Lung (tissue), 11 donors: ENCODE measurements at regions not wholly inside any gene's neighbourhood (a gene's known extent, or its start where the extent isn't known, plus 50 kb on each side); places are given as distances from the start of the nearest gene placed in this dataset.
"Not testable (repeated sequence)": the region's sequence is repeated elsewhere in the genome, so short reads cannot be mapped to it uniquely, and the experiment has no call there.

Experiments used
- ATAC-seq: fragments of 200-7000 bp; cut with Tn5 transposase; one replicate; pipeline ENCODE4 v1.9.1; 2020; ENCODE audit warnings: moderate number of reproducible peaks; ENCODE audit not compliant: insufficient read depth, low FRiP score
- DNase-seq, 3 donors: peaks; one replicate each; pipeline ENCODE4 v3.0.0-alpha.2; 2013 to 2017
- H3K27ac ChIP-seq, 2 donors: one replicate each; pipeline ENCODE4 v1.5.1; 2013; ENCODE audit warnings: mild to moderate bottlenecking in 2 of 2, moderate library complexity in 2 of 2, control low read depth in 1 of 2, inconsistent platforms in 1 of 2, low read depth in 1 of 2, low read length in 1 of 2
- H3K27me3 ChIP-seq, 3 donors: one replicate each; pipeline ENCODE4 v1.5.1; 2013; ENCODE audit warnings: low read length in 2 of 3; ENCODE audit not compliant: control insufficient read depth in 3 of 3, insufficient read depth in 3 of 3
- H3K36me3 ChIP-seq, 4 donors: one replicate each; pipeline ENCODE4 v1.5.1; 2013; ENCODE audit warnings: low read length in 4 of 4, mild to moderate bottlenecking in 1 of 4, moderate library complexity in 1 of 4; ENCODE audit not compliant: control insufficient read depth in 4 of 4, insufficient read depth in 4 of 4
- H3K4me1 ChIP-seq, 5 donors: one replicate each; pipeline ENCODE4 v1.5.1; 2013; ENCODE audit warnings: low read length in 5 of 5, mild to moderate bottlenecking in 2 of 5, moderate library complexity in 1 of 5; ENCODE audit not compliant: control insufficient read depth in 5 of 5, insufficient read depth in 5 of 5
- H3K4me3 ChIP-seq: one replicate; pipeline ENCODE4 v1.5.1; 2013; ENCODE audit warnings: mild to moderate bottlenecking, control low read depth, moderate library complexity
- H3K9ac ChIP-seq, 2 donors: one replicate each; pipeline ENCODE4 v1.5.1; 2013; ENCODE audit warnings: low read length in 2 of 2, control low read depth in 1 of 2; ENCODE audit not compliant: insufficient read depth in 1 of 2
- H3K9me3 ChIP-seq, 4 donors: one replicate each; pipeline ENCODE4 v1.5.1; 2013; ENCODE audit warnings: low read length in 3 of 4, mild to moderate bottlenecking in 1 of 4, moderate library complexity in 1 of 4; ENCODE audit not compliant: control insufficient read depth in 4 of 4, insufficient read depth in 3 of 4
- CTCF ChIP-seq: IDR thresholded peaks from 2 replicates; pipeline ENCODE4 v1.5.1; 2012; ENCODE audit warnings: mild to moderate bottlenecking; ENCODE audit errors: control extremely low read depth, extremely low read depth
- WGBS, 2 donors: extraction: QIAGEN DNeasy Blood & Tissue Kit; methylation state at CpG; one replicate each; pipeline ENCODE4 v1.1.7; 2013; 5-methylcytosine and 5-hydroxymethylcytosine counted together
- donor health status: control.
- donor health status: control.
- donor health status: Bipolar disorder and iron deficiency.
- donor health status: healthy.
- donor health status: DM: yes; HTN: yes; CAD: no.

DNA sequence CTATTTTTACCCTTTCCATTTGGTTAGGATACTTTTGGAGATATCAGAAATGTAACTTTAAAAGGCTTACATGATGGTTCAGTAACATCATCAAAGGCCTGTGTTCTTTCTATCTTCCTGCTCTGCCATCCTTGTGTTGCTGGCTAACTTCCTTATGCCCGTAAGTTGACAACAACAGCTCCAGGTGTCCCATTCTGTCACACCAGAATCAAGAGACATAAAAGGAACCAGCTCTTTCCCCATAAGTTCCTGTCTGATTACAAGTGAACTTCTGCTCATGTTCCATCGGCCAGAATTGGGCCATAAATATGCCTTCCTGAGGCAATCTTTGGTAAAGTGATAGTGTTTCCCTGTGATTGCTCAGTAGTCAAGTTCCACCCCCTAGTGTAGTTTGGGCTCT, 92.4 kb downstream of the FAM170A start:
- H3K4me3 ChIP-seq, result no peak overlapping the region
- no peaks in the 10 kb centered on the region for H3K36me3 ChIP-seq
- H3K27ac ChIP-seq, result no peak overlapping the region
- no peaks in the 10 kb centered on the region for H3K4me1 ChIP-seq
- DNase-seq (no peak), ATAC-seq (no peak)
- peaks cover 0 to 4% (median 3%) of the 10 kb centered on the region in 4 donors for H3K9me3 ChIP-seq
- no peak for TF ChIP-seq CTCF
- WGBS, 2 donors, result 48 to 54% methylated on average over 2 of the region's 2 CpGs
- no peaks in the 10 kb centered on the region for H3K27me3 ChIP-seq
- no peak overlapping the region for H3K9ac ChIP-seq

DNA sequence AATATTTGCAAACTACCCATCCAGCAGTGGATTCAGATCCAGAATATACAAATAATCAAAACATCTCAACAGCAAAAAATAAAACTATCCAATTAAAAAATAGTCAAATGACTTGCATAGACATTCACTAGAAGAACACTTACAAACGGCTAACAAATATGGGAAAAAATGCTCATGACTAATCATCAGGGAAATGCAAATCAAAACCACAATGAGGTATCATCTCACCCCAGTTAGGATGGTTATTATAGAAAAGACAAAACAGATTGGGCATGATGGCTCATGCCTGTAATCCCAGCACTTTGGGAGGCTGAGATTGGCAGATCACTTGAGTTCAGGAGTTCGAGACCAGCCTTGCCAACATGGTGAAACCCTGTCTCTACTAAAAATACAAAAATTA, 95.9 kb downstream of the FAM170A start:
- 81 to 88% methylated on average over 2 of the region's 2 CpGs for WGBS, 2 donors
- not testable (repeated sequence) for H3K27ac ChIP-seq, H3K4me1 ChIP-seq, DNase-seq, ATAC-seq, H3K36me3 ChIP-seq, H3K27me3 ChIP-seq, H3K9ac ChIP-seq, H3K9me3 ChIP-seq, H3K4me3 ChIP-seq

GRCh38 chr5:119726544-119726943, 97.2 kb downstream of the FAM170A start:
- H3K9ac ChIP-seq, result no peak overlapping the region
- no peaks in the 10 kb centered on the region for H3K36me3 ChIP-seq
- H3K4me1 ChIP-seq, result no peaks in the 10 kb centered on the region
- DNase-seq (no peak), ATAC-seq (no peak)
- peaks cover 0 to 4% (median 3%) of the 10 kb centered on the region in 4 donors for H3K9me3 ChIP-seq
- H3K27ac ChIP-seq, result no peak overlapping the region
- no peak overlapping the region for H3K4me3 ChIP-seq
- no peak for TF ChIP-seq CTCF
- H3K27me3 ChIP-seq, result no peaks in the 10 kb centered on the region

- no peak overlapping the region for H3K9ac ChIP-seq
- no peaks in the 10 kb centered on the region for H3K4me1 ChIP-seq
- no peak for DNase-seq
- no peak for TF ChIP-seq CTCF
- no peaks in the 10 kb centered on the region for H3K36me3 ChIP-seq
- H3K27ac ChIP-seq, result no peak overlapping the region
- no peaks in the 10 kb centered on the region for H3K27me3 ChIP-seq
- no peak overlapping the region for H3K4me3 ChIP-seq
- no peak for ATAC-seq
- 83 to 85% methylated on average over 2 of the region's 2 CpGs for WGBS, 2 donors
- H3K9me3 ChIP-seq, result no peaks in the 10 kb centered on the region
These were observed 110.9 kb downstream of the FAM170A start for GRCh38 chr5:119740225-119740624.
